GM12873 (cell line): ENCODE measurements at regions not wholly inside any gene's neighbourhood (a gene's known extent, or its start where the extent isn't known, plus 50 kb on each side); places are given as distances from the start of the nearest gene placed in this dataset.

Experiments
- CTCF ChIP-seq: IDR thresholded peaks from 2 replicates; pipeline ENCODE4 v1.5.1; 2012; ENCODE audit warnings: low read depth, mild to moderate bottlenecking, moderate library complexity, low read length, control low read depth; ENCODE audit not compliant: insufficient read depth; ENCODE audit errors: missing control alignments

GRCh38 chr2:226304308-226304707 lies 495.3 kb downstream of the IRS1 start:
- no peak for TF ChIP-seq CTCF

GRCh38 chr2:226303707-226304106 lies 495.9 kb downstream of the IRS1 start:
- TF ChIP-seq CTCF = no peak

GRCh38 chr2:226300196-226300886 lies 499.3 kb downstream of the IRS1 start:
- TF ChIP-seq CTCF = no peak

GRCh38 chr2:226299771-226300170 lies 499.8 kb downstream of the IRS1 start:
- no peak for TF ChIP-seq CTCF

GRCh38 chr2:226295681-226296080 lies 503.9 kb downstream of the IRS1 start:
- no peak for TF ChIP-seq CTCF

GRCh38 chr2:226295123-226295522 lies 504.5 kb downstream of the IRS1 start:
- no peak for TF ChIP-seq CTCF

GRCh38 chr2:226286916-226287315 lies 512.7 kb downstream of the IRS1 start:
- no peak for TF ChIP-seq CTCF
